Naive thymus-derived CD8-positive, alpha-beta T cell (primary cell): ENCODE measurements at regions not wholly inside any gene's neighbourhood (a gene's known extent, or its start where the extent isn't known, plus 50 kb on each side); places are given as distances from the start of the nearest gene placed in this dataset.

ENCODE experiments used
- ATAC-seq, 2 donors: fragments of 150-1000 bp; cut with Tn5 transposase in 1 of 2; sonication (Bioruptor Pico), chemical (Tn5 transposase) in 1 of 2; 1 replicate in 1 of 2; 2 replicates in 1 of 2; pipeline ENCODE4 v1.10.0; 2021; ENCODE audit warnings: mild to moderate bottlenecking in 2 of 2, moderate library complexity in 2 of 2
- POLR2A ChIA-PET: fragments of 350-600 bp; sonication (Branson Sonifier 250); formaldehyde crosslinking; loops from one replicate; lab custom pipeline; 2021; ENCODE audit warnings: antibody characterized with exemption; lab: Charles Lee
- DNase-seq, 10 donors: peaks; one replicate each; pipeline versions ENCODE4 v3.0.0 to v3.0.0-alpha.2; 2020 to 2022
- H3K27ac Mint-ChIP-seq, 10 donors: one replicate each; pipeline ENCODE4 v1.8.0; 2020 to 2022; ENCODE audit warnings: mild to moderate bottlenecking in 10 of 10, mixed read lengths in 10 of 10, moderate library complexity in 4 of 10, inconsistent platforms in 1 of 10
- H3K27me3 Mint-ChIP-seq, 5 donors: one replicate each; pipeline ENCODE4 v1.8.0; 2021 to 2022; ENCODE audit warnings: mixed read lengths in 5 of 5
- H3K36me3 Mint-ChIP-seq, 3 donors: one replicate each; pipeline ENCODE4 v1.8.0; 2020 to 2022; ENCODE audit warnings: mixed read lengths in 3 of 3, mild to moderate bottlenecking in 2 of 3, inconsistent platforms in 1 of 3
- H3K4me1 Mint-ChIP-seq, 4 donors: one replicate each; pipeline ENCODE4 v1.8.0; 2021 to 2022; ENCODE audit warnings: mixed read lengths in 4 of 4
- H3K4me3 Mint-ChIP-seq, 10 donors: one replicate each; pipeline ENCODE4 v1.8.0; 2020 to 2022; ENCODE audit warnings: mild to moderate bottlenecking in 10 of 10, mixed read lengths in 10 of 10, moderate library complexity in 6 of 10, inconsistent platforms in 1 of 10
- H3K9me3 Mint-ChIP-seq, 9 donors: one replicate each; pipeline ENCODE4 v1.8.0; 2020 to 2022; ENCODE audit warnings: mixed read lengths in 9 of 9, mild to moderate bottlenecking in 3 of 9, inconsistent platforms in 1 of 9, moderate library complexity in 1 of 9

DNA sequence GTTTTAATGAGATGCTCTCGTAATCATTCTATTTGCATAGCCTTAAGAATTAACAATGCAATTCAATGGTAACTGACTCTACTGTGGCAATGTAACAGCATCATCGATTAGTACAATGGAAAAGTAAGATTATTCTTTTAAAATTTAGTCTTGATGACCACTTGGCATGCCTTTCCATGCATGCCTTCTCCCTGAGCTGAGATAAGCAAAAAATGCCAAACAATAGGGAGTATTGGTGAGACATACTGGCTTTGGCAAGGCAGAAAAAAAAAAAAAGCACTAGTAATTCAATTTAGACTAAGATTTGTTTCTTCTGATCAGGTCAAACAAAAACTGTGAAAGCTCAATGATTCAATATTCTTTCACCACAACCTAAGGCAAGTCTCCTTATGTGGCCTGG, 110.8 kb upstream of the TRIB2 start:
- POLR2A ChIA-PET, result interaction anchor here (1.0 kb wide), 1 partner anchor 561 kb away, joined by 3 read pairs; no protein-coding TSS in a partner anchor
- Mint-ChIP-seq H3K9me3 (peaks cover 0 to 9% (median 2%) of the 10 kb centered on the region in 9 donors), H3K4me1 (peaks cover 9 to 20% (median 14%) of the 10 kb centered on the region in 4 donors), H3K4me3 (no peak overlapping the region), H3K27ac (no peak overlapping the region), H3K36me3 (peaks cover 0 to 5% (median 0%) of the 10 kb centered on the region in 3 donors), H3K27me3 (peaks cover 0 to 4% (median 0%) of the 10 kb centered on the region in 5 donors)
- ATAC-seq, result no peak
- no peak for DNase-seq

DNA sequence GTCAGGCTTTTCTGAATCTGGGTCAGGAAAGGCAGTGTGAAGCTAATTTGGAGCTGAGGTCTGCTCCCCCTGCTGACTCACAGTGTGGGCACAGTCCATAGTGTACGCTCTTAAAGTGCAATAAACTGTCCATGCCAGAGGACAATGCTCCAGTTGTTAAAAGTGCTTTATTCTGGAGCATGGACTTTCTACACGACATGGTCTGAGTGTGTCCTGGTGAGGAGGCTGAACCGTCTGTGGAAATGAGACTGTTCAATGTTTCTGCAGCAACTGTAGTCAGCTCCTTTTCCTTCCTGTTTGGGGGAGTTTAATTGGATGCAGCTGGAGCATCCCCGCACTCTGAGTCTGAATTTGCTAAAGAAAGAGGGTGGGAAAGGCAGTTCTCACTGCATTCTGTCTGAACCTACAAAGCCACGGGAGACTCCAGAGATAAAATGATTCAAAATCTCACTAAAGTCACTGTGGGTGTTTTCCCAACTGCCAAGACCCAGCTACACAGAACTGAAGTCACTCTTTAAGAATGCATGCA, 110.2 kb upstream of the TRIB2 start:
- H3K4me1 Mint-ChIP-seq, result peaks cover 9 to 20% (median 14%) of the 10 kb centered on the region in 4 donors
- peaks cover 0 to 4% (median 0%) of the 10 kb centered on the region in 5 donors for H3K27me3 Mint-ChIP-seq
- ATAC-seq (no peak), DNase-seq (peak in 1 of 10 donors; percentile 19)
- H3K27ac Mint-ChIP-seq, result no peak overlapping the region
- POLR2A ChIA-PET, result interaction anchor here (1.0 kb wide), 1 partner anchor 562 kb away, joined by 3 read pairs; no protein-coding TSS in a partner anchor
- peaks cover 0 to 5% (median 0%) of the 10 kb centered on the region in 3 donors for H3K36me3 Mint-ChIP-seq
- peaks cover 0 to 7% (median 2%) of the 10 kb centered on the region in 9 donors for H3K9me3 Mint-ChIP-seq
- H3K4me3 Mint-ChIP-seq, result no peak overlapping the region

DNA sequence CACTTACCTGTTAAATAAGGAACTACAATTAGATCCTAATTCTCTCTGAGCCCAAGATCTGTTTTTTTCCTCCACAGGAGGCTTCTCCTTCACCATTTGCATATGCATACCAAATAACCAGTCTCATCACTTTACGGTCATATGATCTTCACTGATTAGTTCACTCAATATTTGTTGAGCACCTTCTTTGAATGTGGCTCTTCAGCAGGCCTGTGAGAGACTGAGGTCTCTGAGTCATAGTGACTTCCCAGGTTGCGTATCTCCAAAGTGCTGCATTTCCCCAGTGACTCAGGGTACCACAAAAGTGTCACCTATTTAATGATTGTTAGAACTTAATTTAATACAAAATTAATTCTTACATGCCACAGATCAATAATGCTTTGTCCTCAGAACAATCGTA, 108.8 kb upstream of the TRIB2 start:
- POLR2A ChIA-PET, result interaction anchor here (0.5 kb wide), 1 partner anchor 190 kb away, joined by 3 read pairs; no protein-coding TSS in a partner anchor
- Mint-ChIP-seq H3K9me3 (peaks cover 0 to 5% (median 0%) of the 10 kb centered on the region in 9 donors), H3K27ac (no peak overlapping the region), H3K4me1 (peaks cover 9 to 21% (median 14%) of the 10 kb centered on the region in 4 donors), H3K4me3 (no peak overlapping the region), H3K27me3 (peaks cover 0 to 4% (median 0%) of the 10 kb centered on the region in 5 donors), H3K36me3 (peaks cover 0 to 2% (median 0%) of the 10 kb centered on the region in 3 donors)
- no peak for DNase-seq
- no peak for ATAC-seq

DNA sequence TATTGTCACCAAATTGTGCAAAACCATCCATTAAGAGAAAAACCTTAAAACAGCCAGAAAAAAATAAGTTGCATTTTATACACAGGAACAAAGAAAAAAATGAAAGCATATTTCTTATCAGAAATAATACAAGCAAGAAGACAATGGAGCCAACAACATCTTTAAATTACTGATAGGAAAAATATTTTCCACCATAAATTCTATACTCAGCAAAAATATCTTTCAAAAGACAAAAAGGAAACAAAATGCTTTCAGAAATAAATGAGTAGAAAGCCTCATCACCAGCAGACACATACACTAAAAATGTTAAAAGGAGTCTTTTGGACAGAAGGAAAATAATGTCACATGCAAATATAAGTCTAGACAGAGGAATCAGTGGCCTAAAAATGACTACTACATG, 106.4 kb upstream of the TRIB2 start:
- no peak for ATAC-seq
- no peak overlapping the region for H3K27ac Mint-ChIP-seq
- H3K27me3 Mint-ChIP-seq, result no peaks in the 10 kb centered on the region
- DNase-seq, result no peak
- H3K9me3 Mint-ChIP-seq, result peaks cover 0 to 5% (median 0%) of the 10 kb centered on the region in 9 donors
- H3K36me3 Mint-ChIP-seq, result peaks cover 0 to 2% (median 0%) of the 10 kb centered on the region in 3 donors
- POLR2A ChIA-PET, result interaction anchor here (0.9 kb wide), 1 partner anchor 14 kb away, joined by 3 read pairs; no protein-coding TSS in a partner anchor
- peaks cover 7 to 26% (median 10%) of the 10 kb centered on the region in 4 donors for H3K4me1 Mint-ChIP-seq
- no peak overlapping the region for H3K4me3 Mint-ChIP-seq

DNA sequence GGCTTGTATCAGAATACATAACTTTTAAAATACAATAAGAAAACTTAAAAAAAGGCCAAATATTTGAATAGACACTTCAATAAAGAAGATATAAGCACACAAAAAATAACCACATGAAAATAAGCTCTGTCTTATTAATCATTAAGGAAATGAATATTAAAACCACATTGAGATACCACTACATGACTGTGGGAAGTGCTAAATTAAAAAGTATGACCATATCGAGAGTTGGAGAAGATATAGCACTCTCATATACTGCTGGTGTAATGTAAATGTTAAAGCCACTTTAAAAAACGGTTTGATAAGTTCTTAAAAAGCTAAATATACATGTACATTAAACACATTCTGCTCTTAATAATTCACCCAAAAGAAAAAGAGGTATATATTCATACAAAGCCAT, 104.6 kb upstream of the TRIB2 start:
- POLR2A ChIA-PET, result no interaction called here
- DNase-seq (no peak), ATAC-seq (no peak)
- no peak overlapping the region for H3K4me3 Mint-ChIP-seq
- H3K9me3 Mint-ChIP-seq, result peaks cover 0 to 5% (median 0%) of the 10 kb centered on the region in 9 donors
- peaks cover 1 to 22% (median 5%) of the 10 kb centered on the region in 4 donors for H3K4me1 Mint-ChIP-seq
- H3K27me3 Mint-ChIP-seq, result no peaks in the 10 kb centered on the region
- peaks cover 0 to 2% (median 0%) of the 10 kb centered on the region in 3 donors for H3K36me3 Mint-ChIP-seq
- no peak overlapping the region for H3K27ac Mint-ChIP-seq

DNA sequence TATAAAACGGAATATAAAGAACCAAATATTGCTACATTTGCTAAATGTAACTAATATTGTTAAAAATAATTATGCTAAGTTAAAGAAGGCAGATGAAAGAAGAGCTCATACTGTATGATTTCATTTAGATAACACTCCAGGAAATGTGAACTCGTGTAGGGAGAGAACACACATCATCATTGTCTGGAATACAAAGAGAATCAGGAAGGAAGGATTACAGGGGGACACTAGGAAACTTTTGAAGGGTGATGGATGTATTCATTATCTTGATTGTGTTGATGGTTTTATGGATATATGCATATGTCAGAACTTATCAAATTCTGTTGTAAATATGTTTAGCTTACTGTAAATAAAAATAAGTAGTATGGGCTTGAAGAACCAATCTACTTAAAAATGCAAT, 104.1 kb upstream of the TRIB2 start:
- DNase-seq (no peak), ATAC-seq (no peak)
- Mint-ChIP-seq H3K4me3 (no peak overlapping the region), H3K27ac (peak overlapping the region in 1 of 10 donors; percentile 28), H3K27me3 (no peaks in the 10 kb centered on the region), H3K9me3 (peaks cover 0 to 5% (median 0%) of the 10 kb centered on the region in 9 donors), H3K36me3 (peaks cover 0 to 2% (median 0%) of the 10 kb centered on the region in 3 donors), H3K4me1 (peaks cover 2 to 25% (median 5%) of the 10 kb centered on the region in 4 donors)
- POLR2A ChIA-PET, result no interaction called here

DNA sequence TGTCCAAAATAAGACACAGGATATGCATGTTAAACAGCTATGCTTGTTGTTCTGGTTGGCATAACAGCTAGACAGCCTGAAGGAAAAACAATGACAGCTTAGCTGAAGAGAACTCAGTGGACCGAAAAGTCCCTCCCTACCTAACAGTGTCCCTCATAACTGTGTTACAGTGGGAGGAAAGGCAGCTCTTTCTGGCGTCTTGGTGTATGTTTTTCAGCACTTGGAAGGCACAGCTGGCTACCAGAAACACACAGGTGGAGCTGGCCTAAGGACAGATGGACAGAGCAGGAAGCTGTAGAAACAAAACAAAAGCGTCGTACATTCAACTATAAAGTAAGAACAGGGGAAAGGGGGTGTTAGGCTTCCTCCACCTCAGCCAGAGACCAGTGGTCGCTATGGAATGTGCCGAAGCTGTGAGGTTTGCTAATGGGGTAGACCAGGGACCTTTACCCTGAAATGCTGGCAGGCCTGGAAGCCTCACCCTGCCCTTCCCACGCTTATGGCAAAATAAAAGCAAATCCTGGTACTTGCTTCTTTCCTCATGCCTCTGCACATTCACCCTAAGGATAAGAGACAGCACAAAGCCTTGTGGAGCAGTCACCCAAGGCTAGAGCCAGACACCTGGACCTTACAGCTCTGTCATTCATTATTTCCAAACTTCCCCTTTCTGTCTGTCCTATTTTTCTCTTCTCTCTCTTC, 103.5 kb upstream of the TRIB2 start:
- Mint-ChIP-seq H3K4me3 (no peak overlapping the region), H3K36me3 (peaks cover 0 to 2% (median 0%) of the 10 kb centered on the region in 3 donors), H3K27ac (peak overlapping the region in 5 of 10 donors; percentile 25 to 67 (median 54)), H3K27me3 (no peaks in the 10 kb centered on the region), H3K4me1 (peaks cover 2 to 23% (median 5%) of the 10 kb centered on the region in 4 donors), H3K9me3 (peaks cover 0 to 5% (median 0%) of the 10 kb centered on the region in 9 donors)
- POLR2A ChIA-PET, result no interaction called here
- no peak for ATAC-seq
- no peak for DNase-seq

DNA sequence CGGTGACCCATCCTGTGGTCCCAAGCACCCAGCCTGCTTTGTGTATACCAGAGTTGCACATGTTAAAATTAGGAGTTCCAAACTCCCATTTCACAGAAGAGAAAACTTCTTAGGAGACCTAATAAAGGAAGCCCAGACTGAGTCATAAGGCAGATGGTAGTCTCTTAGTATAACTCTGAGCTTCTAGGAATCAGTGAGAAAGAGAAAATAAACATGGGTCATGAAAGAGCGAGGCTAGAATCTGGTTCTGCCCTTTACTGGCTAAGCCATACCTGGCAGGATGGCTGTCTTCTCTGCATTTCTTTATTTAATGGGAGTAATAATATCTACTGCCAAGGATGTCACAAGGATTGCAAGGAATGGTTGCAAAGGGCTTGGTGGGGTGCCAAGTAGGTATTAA, 101.2 kb upstream of the TRIB2 start:
- no peaks in the 10 kb centered on the region for H3K36me3 Mint-ChIP-seq
- POLR2A ChIA-PET, result no interaction called here
- H3K27ac Mint-ChIP-seq, result peak overlapping the region in 1 of 10 donors; percentile 37
- peaks cover 0 to under 1% (median 0%) of the 10 kb centered on the region in 9 donors for H3K9me3 Mint-ChIP-seq
- ATAC-seq (no peak), DNase-seq (no peak)
- no peaks in the 10 kb centered on the region for H3K27me3 Mint-ChIP-seq
- H3K4me1 Mint-ChIP-seq, result peaks cover 2 to 23% (median 7%) of the 10 kb centered on the region in 4 donors
- no peak overlapping the region for H3K4me3 Mint-ChIP-seq

DNA sequence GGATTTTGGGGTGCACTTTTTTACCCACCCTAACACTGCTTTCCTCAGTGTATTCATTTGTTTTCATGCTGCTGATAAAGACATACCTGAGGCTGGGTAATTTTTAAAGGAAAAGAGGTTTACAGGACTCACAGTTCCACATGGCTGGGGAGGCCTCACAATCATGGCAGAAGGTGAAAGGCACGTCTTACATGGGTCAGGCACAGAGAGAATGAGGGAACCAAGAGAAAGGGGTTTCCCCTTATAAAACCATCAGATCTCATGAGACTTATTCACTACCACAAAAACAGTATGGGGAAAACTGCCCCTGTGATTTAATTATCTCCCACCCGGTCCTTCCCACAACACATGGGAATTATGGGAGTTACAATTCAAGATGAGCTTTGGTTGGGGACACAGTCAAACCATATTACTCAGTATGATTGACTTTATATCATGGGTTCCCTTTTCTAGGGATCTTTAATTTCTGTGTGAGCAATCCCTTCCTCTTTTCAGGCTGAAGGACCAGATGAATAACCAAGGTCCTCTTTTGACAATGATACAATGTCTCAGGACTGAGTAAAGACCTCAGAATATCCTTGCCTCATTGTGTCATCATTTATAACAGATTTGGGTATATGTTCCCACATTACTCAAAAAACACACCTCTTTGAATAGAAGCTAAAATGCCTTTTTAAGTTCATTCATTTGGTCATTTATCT, 100.1 kb upstream of the TRIB2 start:
- H3K4me3 Mint-ChIP-seq, result no peak overlapping the region
- POLR2A ChIA-PET, result no interaction called here
- H3K36me3 Mint-ChIP-seq, result no peaks in the 10 kb centered on the region
- H3K27ac Mint-ChIP-seq, result peak overlapping the region in 1 of 10 donors; percentile 23
- H3K9me3 Mint-ChIP-seq, result no peaks in the 10 kb centered on the region
- no peak for ATAC-seq
- peaks cover 2 to 23% (median 7%) of the 10 kb centered on the region in 4 donors for H3K4me1 Mint-ChIP-seq
- no peak for DNase-seq
- no peaks in the 10 kb centered on the region for H3K27me3 Mint-ChIP-seq

DNA sequence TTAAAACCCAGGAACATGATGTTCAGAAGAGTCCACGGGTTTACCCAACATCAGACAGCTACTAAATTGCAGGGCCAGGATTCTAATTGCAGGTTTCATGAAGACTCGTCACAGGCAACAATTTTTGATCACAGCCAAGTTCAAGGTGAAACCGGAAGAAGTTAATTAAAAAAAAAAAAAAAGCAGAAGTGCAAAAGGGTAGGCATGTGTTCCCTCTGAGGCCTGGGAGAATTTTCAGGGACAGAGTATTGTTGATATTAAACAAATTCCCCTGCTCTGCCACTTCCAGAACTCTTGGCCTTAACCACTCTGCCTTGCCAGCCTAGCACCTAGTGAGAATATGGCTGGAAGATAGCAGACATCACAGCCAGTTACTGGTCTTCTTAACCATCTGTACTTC, 99.4 kb upstream of the TRIB2 start:
- Mint-ChIP-seq H3K27ac (peak overlapping the region in 1 of 10 donors; percentile 23), H3K27me3 (no peaks in the 10 kb centered on the region), H3K9me3 (no peaks in the 10 kb centered on the region), H3K4me3 (no peak overlapping the region), H3K36me3 (no peaks in the 10 kb centered on the region), H3K4me1 (peaks cover 2 to 23% (median 7%) of the 10 kb centered on the region in 4 donors)
- POLR2A ChIA-PET, result no interaction called here
- no peak for ATAC-seq
- no peak for DNase-seq

DNA sequence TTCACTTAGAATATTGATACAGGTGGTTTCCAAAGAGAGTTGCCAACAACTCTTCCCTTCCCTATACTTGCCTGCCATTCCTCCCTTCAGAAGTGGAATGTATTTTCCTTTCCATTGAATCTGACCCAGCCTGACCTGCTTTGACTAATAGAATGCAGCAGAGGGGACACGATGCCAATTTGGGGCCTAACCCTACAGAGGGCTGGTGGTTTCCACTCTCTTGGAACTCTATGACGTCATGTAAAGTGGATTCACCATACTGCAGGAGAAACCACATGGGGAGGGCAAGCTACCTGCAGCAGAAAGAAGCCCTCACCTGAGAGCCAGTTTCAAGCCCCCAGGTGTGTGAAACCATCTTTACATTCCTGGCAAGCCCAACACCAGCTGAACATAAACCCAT, 98.9 kb upstream of the TRIB2 start:
- Mint-ChIP-seq H3K4me1 (peaks cover 2 to 21% (median 7%) of the 10 kb centered on the region in 4 donors), H3K27me3 (no peaks in the 10 kb centered on the region), H3K27ac (peak overlapping the region in 3 of 10 donors; percentile 14 to 71 (median 23)), H3K4me3 (no peak overlapping the region), H3K36me3 (no peaks in the 10 kb centered on the region), H3K9me3 (no peaks in the 10 kb centered on the region)
- POLR2A ChIA-PET, result no interaction called here
- ATAC-seq (no peak), DNase-seq (no peak)

DNA sequence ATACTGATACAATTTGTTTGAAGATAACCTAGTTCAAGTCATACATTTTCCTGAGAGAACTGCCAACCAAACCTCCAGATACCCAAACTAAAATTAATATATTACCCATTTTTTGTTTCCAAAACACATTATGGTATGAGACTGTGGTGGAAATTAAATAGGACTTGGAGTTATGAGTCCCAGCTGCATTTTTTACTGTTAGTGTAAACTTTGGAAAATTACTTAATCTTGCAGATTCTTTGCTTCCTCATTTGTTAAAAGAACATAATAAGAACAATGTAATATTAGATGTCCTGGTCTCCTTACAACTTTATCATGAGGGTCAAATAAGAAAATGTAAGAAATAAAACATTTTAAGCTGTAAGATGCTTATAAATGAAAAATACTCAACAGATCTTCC, 98.2 kb upstream of the TRIB2 start:
- H3K4me1 Mint-ChIP-seq, result peaks cover 0 to 14% (median 5%) of the 10 kb centered on the region in 4 donors
- H3K36me3 Mint-ChIP-seq, result no peaks in the 10 kb centered on the region
- POLR2A ChIA-PET, result no interaction called here

More for the DNA sequence above, 98.2 kb upstream of the TRIB2 start:
- no peak for ATAC-seq
- no peak overlapping the region for H3K27ac Mint-ChIP-seq
- no peaks in the 10 kb centered on the region for H3K9me3 Mint-ChIP-seq
- no peak for DNase-seq
- H3K4me3 Mint-ChIP-seq, result no peak overlapping the region
- H3K27me3 Mint-ChIP-seq, result no peaks in the 10 kb centered on the region
